ENCODE measurements at regions not wholly inside any gene's neighbourhood (a gene's known extent, or its start where the extent isn't known, plus 50 kb on each side); places are given as distances from the start of the nearest gene placed in this dataset.

DNA sequence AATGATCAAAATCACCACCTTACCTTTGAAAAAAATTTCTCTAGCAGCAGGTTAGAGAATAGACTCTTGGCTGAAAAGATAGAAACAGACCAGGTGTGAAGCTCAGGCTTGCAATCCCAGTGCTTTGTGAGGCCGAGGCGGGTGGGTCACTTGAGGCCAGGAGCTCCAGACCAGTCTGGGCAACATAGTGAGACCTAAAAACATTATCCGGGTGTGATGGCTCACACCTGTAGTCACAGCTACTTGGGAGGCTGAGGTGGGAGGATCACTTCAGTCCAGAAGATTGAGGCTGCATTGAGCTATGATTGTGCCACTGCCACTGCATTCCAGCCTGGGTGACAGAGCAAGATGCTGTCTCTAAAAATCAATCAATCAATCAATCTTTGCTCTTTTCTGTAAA is 105.3 kb upstream of the TBX3 start:
- ATAC-seq (ENCODE audit: low FRiP score in 2 of 2) (no peak), DNase-seq (no peak)
- Histone ChIP-seq H3K27ac (no peak overlapping the region), H3K27me3 (no peaks in the 10 kb centered on the region), H3K36me3 (no peaks in the 10 kb centered on the region), H3K9me3 (no peaks in the 10 kb centered on the region), H3K4me1 (no peaks in the 10 kb centered on the region), H3K4me3 (no peak overlapping the region)
- TF ChIP-seq POLR2AphosphoS5 (IDR thresholded peaks at IDR 0.05) (no peak), POLR2A (IDR thresholded peaks at IDR 0.05) (no peak), EP300 (IDR thresholded peaks at IDR 0.05) (no peak)
- TF ChIP-seq, protein P1, sequence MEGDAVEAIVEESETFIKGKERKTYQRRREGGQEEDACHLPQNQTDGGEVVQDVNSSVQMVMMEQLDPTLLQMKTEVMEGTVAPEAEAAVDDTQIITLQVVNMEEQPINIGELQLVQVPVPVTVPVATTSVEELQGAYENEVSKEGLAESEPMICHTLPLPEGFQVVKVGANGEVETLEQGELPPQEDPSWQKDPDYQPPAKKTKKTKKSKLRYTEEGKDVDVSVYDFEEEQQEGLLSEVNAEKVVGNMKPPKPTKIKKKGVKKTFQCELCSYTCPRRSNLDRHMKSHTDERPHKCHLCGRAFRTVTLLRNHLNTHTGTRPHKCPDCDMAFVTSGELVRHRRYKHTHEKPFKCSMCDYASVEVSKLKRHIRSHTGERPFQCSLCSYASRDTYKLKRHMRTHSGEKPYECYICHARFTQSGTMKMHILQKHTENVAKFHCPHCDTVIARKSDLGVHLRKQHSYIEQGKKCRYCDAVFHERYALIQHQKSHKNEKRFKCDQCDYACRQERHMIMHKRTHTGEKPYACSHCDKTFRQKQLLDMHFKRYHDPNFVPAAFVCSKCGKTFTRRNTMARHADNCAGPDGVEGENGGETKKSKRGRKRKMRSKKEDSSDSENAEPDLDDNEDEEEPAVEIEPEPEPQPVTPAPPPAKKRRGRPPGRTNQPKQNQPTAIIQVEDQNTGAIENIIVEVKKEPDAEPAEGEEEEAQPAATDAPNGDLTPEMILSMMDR (IDR thresholded peaks at IDR 0.05), result no peak
- 96 to 100% methylated on average over 3 of the region's 3 CpGs for WGBS, 2 donors

DNA sequence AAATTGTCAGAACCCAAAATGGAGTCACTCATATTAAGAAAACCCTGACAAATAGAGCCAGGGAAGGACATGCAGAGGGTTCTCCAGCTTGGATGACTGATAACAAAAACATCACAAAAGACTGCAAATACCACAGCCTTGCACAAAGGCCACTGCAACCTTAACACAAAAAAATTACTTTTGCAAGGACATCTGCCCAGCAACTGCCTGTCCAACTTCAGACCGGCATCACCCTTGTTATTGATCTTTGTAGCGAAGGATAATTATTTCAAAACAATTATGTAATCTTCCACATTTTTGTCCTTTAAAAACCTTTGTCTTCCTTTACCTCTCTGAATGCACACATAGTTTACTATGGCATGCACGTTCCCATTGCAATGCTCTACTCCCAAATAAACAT is 100.6 kb upstream of the TBX3 start:
- Histone ChIP-seq H3K9me3 (no peaks in the 10 kb centered on the region), H3K4me3 (no peak overlapping the region), H3K36me3 (no peaks in the 10 kb centered on the region), H3K4me1 (peaks cover 0 to 3% (median 0%) of the 10 kb centered on the region in 4 donors), H3K27me3 (no peaks in the 10 kb centered on the region), H3K27ac (no peak overlapping the region)
- 67 to 86% methylated on average over 3 of the region's 3 CpGs for WGBS, 2 donors
- ATAC-seq (ENCODE audit: low FRiP score in 2 of 2) (no peak), DNase-seq (no peak)
- no peak for TF ChIP-seq POLR2A (IDR thresholded peaks at IDR 0.05)
- TF ChIP-seq, protein P1 (IDR thresholded peaks at IDR 0.05), result no peak
- no peak for TF ChIP-seq EP300 (IDR thresholded peaks at IDR 0.05)

DNA sequence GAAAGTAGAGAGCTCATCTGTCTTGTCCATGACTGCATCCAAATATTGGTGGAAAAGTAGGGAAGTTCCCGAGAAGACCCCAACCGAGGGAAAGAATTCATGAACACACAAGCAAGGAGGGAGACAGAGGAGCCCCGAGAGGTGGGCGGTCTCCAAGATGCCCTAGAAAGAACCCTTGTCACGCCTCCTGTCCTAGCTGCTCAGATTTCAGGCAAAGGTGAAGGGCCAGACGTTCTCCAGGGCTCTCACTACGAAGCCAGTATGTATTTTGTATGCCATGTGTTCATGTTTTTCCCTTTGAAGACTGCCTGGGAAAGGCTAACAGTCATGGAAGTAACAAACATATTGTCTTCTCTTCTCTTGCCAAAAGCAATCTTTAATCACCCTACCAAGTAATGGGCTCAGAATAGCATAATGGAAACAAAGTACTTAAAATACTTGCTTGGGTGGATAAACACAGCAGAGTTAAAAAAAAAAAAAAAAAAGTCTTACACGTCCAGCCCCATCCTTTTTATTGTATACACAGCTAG is 99.2 kb upstream of the TBX3 start:
- 48% methylated on average over 8 of the region's 8 CpGs for WGBS, 2 donors
- H3K27me3 ChIP-seq, result no peaks in the 10 kb centered on the region
- H3K4me1 ChIP-seq, result peaks cover 0 to 3% (median 0%) of the 10 kb centered on the region in 4 donors
- no peaks in the 10 kb centered on the region for H3K36me3 ChIP-seq
- no peak overlapping the region for H3K4me3 ChIP-seq
- TF ChIP-seq, protein P1 (IDR thresholded peaks at IDR 0.05), result no peak
- TF ChIP-seq EP300 (IDR thresholded peaks at IDR 0.05) (no peak), POLR2A (IDR thresholded peaks at IDR 0.05) (no peak), POLR2AphosphoS5 (IDR thresholded peaks at IDR 0.05) (no peak)
- H3K27ac ChIP-seq, result no peak overlapping the region
- no peaks in the 10 kb centered on the region for H3K9me3 ChIP-seq
- ATAC-seq (ENCODE audit: low FRiP score in 2 of 2) (no peak), DNase-seq (no peak)

DNA sequence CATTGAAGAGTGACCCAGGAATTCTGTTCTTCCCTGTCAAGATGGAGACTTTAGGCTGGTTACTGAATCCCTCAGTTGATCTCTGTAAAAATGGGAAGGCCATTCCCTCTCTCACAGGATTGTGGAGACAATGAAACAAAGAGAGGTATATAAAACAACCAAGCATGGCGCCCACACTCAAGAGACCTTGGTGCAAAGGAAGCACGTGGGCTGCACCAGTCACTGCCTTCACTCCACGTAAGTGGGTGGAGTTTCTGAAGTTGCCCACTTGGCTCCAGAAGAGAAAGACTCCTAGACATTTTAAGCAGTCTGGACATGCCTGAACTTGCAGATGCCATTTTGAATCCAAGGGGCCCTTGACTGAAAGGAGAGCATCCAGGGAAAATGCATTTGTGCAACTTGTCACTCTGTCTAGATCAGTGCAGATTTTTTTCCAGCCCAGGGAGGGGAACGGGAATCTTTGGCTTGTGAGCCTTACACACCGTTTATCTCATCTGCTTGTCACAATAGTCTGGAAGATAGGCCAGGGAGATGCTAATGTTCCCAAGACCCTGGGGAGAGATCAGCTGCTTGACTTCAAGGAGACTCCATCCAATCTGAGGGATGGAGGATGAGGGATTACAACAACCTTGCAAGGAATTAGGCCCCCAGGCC is 96.9 kb upstream of the TBX3 start:
- peaks cover 0 to 3% (median 0%) of the 10 kb centered on the region in 4 donors for H3K4me1 ChIP-seq
- no peaks in the 10 kb centered on the region for H3K36me3 ChIP-seq
- no peaks in the 10 kb centered on the region for H3K27me3 ChIP-seq
- no peak for TF ChIP-seq POLR2AphosphoS5 (IDR thresholded peaks at IDR 0.05)
- H3K27ac ChIP-seq, result no peak overlapping the region
- ATAC-seq (ENCODE audit: low FRiP score in 2 of 2) (no peak), DNase-seq (no peak)
- H3K4me3 ChIP-seq, result no peak overlapping the region
- H3K9me3 ChIP-seq, result no peaks in the 10 kb centered on the region
- WGBS, 2 donors, result 67 to 75% methylated on average over 5 of the region's 5 CpGs

DNA sequence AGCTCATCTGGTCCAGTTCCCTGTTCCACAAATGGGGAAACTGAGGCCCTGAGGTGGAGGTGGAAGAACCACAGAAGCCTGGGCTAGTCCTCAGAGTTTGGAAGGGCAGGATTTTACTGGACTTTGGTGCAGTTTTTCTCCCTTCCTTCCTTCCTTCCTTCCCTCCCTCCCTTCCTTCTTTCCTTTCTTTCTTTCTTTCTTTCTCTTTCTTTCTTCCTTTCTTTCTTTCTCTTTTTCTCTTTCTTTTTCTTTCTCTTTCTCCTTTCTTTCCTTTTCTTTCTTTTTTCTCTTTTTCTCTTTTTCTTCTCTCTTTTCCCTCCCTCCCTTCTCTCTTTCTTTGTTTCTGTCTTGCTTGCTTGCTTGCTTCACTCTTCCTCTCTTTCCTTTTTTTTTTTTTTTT is 95.7 kb upstream of the TBX3 start:
- no peak overlapping the region for H3K4me3 ChIP-seq
- TF ChIP-seq EP300 (IDR thresholded peaks at IDR 0.05) (no peak), POLR2AphosphoS5 (IDR thresholded peaks at IDR 0.05) (no peak), POLR2A (IDR thresholded peaks at IDR 0.05) (no peak)
- TF ChIP-seq, protein P1 (IDR thresholded peaks at IDR 0.05), result no peak
- H3K27me3 ChIP-seq, result no peaks in the 10 kb centered on the region
- H3K9me3 ChIP-seq, result no peaks in the 10 kb centered on the region
- peaks cover 0 to 3% (median 0%) of the 10 kb centered on the region in 4 donors for H3K4me1 ChIP-seq
- no peaks in the 10 kb centered on the region for H3K36me3 ChIP-seq
- no peak overlapping the region for H3K27ac ChIP-seq
- DNase-seq, result no peak
- no peak for ATAC-seq (ENCODE audit: low FRiP score in 2 of 2)

Measured in upper lobe of left lung (tissue), 6 donors.